A673 (cell line): ENCODE measurements at regions not wholly inside any gene's neighbourhood (a gene's known extent, or its start where the extent isn't known, plus 50 kb on each side); places are given as distances from the start of the nearest gene placed in this dataset.

Source experiments
- BruUV-seq: library from RNA; stranded (reverse); fragments of 400-500 nt; replicated peaks from 2 replicates; lab custom pipeline; 2021; lab: Mats Ljungman, UMichigan
- CTCF ChIA-PET: fragments of 300-600 bp; sonication (Branson Sonifier 250); formaldehyde crosslinking; loops from one replicate; lab custom pipeline; 2022; ENCODE audit warnings: antibody characterized with exemption; lab: Charles Lee
- POLR2A ChIA-PET: fragments of 300-600 bp; sonication (Branson Sonifier 250); formaldehyde crosslinking; loops from one replicate; lab custom pipeline; 2022; ENCODE audit warnings: antibody characterized with exemption; ENCODE audit not compliant: low non-redundant PET; lab: Charles Lee
- DNase-seq: peaks from one replicate; pipeline ENCODE4 v3.0.0-alpha.2; 2015; ENCODE audit warnings: low spot score
- H3K27ac ChIP-seq: fragments of 200-600 bp; sonication (generic); 2 replicates; pipeline ENCODE4 v1.5.1; 2016; ENCODE audit warnings: mixed run types, low read depth, mild to moderate bottlenecking, mixed read lengths, antibody characterized with exemption, low read length; ENCODE audit not compliant: poor library complexity, severe bottlenecking
- H3K27me3 ChIP-seq: fragments of 200-600 bp; sonication (generic); replicated peaks from 2 replicates; pipeline ENCODE4 v1.6.1; 2017; ENCODE audit warnings: mixed run types, low read depth, mild to moderate bottlenecking, mixed read lengths, antibody characterized with exemption, low read length; ENCODE audit not compliant: insufficient read depth, poor library complexity
- H3K36me3 ChIP-seq: fragments of 200-600 bp; sonication (generic); 2 replicates; pipeline ENCODE4 v1.6.1; 2016; ENCODE audit warnings: mixed run types, mild to moderate bottlenecking, mixed read lengths, antibody characterized with exemption, low read length; ENCODE audit not compliant: insufficient read depth, poor library complexity, severe bottlenecking
- H3K4me1 ChIP-seq: fragments of 200-600 bp; sonication (generic); 2 replicates; pipeline ENCODE4 v1.6.1; 2017; ENCODE audit warnings: mixed run types, mild to moderate bottlenecking, mixed read lengths, antibody characterized with exemption, low read length; ENCODE audit not compliant: insufficient read depth, poor library complexity, severe bottlenecking
- H3K4me3 ChIP-seq: fragments of 200-600 bp; sonication (generic); 2 replicates; pipeline ENCODE4 v1.5.1; 2016; ENCODE audit warnings: low read depth, mixed run types, mild to moderate bottlenecking, mixed read lengths, low read length; ENCODE audit not compliant: poor library complexity, severe bottlenecking
- H3K9me3 ChIP-seq: fragments of 200-600 bp; sonication (generic); 2 replicates; pipeline ENCODE4 v1.6.1; 2016; ENCODE audit warnings: mixed run types, low read depth, mild to moderate bottlenecking, mixed read lengths, antibody characterized with exemption, low read length; ENCODE audit not compliant: poor library complexity, severe bottlenecking
- EZH2 ChIP-seq: fragments of 200-600 bp; sonication (generic); IDR thresholded peaks from 2 replicates; pipeline ENCODE4 v1.6.1; 2017; ENCODE audit warnings: borderline replicate concordance, low read depth, mild to moderate bottlenecking, mixed read lengths, antibody characterized with exemption, low read length; ENCODE audit not compliant: poor library complexity, severe bottlenecking
- intact Hi-C: fragments of 100-400 bp; cut with micrococcal nuclease; formaldehyde crosslinking; loops from one replicate; pipeline ENCODE4 v1.10.0; 2022; ENCODE audit not compliant: unreplicated experiment
- TF ChIP-seq, protein P1 (sequence below): fragments of 300-800, 200-600 bp; sonication (generic); conservative IDR thresholded peaks from 2 replicates; pipeline ENCODE4 v1.5.1; 2017; ENCODE audit warnings: low read depth, mild to moderate bottlenecking, antibody characterized with exemption, low read length, moderate library complexity, mixed read lengths

DNA sequence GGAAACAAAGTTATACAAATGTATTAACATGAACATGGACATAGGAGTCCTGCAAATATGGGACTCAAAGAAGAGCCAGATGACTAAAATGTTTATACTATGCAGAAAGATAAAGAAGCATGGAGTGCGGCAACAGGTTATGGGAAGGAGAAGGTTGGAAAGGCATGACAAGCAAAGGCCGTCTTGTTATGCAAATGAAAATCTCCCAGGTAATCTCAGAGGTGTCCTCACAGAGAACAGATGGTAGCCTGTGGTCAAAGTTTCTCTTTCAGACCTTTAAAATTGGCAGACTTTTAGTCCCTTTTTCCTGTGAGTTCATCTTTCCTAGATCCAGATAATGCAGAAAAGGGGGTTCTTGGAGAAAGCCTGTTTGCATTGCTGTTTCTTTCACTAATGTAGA is 116.4 kb upstream of the BEND4 start:
- Histone ChIP-seq H3K27me3 (no peaks in the 10 kb centered on the region), H3K4me1 (no peaks in the 10 kb centered on the region), H3K9me3 (no peaks in the 10 kb centered on the region), H3K27ac (no peak overlapping the region), H3K4me3 (no peak overlapping the region), H3K36me3 (no peaks in the 10 kb centered on the region)
- intact Hi-C loops: no loop called here
- DNase-seq: no peak
- CTCF ChIA-PET: no interaction called here
- BruUV-seq: no TSS peak
- TF ChIP-seq EZH2: no peak
- TF ChIP-seq, protein P1, sequence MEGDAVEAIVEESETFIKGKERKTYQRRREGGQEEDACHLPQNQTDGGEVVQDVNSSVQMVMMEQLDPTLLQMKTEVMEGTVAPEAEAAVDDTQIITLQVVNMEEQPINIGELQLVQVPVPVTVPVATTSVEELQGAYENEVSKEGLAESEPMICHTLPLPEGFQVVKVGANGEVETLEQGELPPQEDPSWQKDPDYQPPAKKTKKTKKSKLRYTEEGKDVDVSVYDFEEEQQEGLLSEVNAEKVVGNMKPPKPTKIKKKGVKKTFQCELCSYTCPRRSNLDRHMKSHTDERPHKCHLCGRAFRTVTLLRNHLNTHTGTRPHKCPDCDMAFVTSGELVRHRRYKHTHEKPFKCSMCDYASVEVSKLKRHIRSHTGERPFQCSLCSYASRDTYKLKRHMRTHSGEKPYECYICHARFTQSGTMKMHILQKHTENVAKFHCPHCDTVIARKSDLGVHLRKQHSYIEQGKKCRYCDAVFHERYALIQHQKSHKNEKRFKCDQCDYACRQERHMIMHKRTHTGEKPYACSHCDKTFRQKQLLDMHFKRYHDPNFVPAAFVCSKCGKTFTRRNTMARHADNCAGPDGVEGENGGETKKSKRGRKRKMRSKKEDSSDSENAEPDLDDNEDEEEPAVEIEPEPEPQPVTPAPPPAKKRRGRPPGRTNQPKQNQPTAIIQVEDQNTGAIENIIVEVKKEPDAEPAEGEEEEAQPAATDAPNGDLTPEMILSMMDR: no peak
- POLR2A ChIA-PET: no interaction called here

DNA sequence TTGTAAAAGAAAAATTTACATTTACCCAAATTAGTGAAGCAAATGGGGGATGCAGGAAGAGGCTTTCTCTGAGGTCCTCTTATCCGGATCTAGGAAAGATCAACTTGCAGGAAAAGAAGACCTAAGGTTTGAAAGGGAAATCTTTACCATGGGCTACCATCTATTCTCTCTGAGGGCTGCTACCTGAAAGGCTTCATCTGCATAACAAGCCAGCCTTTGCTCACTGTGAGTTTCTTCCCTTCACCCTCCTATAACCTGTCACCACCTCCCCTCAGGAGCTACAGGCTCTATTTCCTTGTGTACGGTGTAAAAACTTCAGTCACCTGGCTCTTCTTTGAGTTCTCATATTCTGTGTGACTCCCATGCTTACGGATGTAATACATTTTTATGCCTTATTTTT is 118.6 kb upstream of the BEND4 start:
- no TSS peak for BruUV-seq
- H3K36me3 ChIP-seq: no peaks in the 10 kb centered on the region
- DNase-seq: no peak
- H3K4me1 ChIP-seq: no peaks in the 10 kb centered on the region
- intact Hi-C loops: no loop called here
- H3K9me3 ChIP-seq: no peaks in the 10 kb centered on the region
- ChIA-PET CTCF (interaction anchor here (0.7 kb wide), 1 partner anchor 200 kb away, joined by 3 read pairs; no protein-coding TSS in a partner anchor), POLR2A (no interaction called here)
- H3K27me3 ChIP-seq: no peaks in the 10 kb centered on the region
- H3K27ac ChIP-seq: no peak overlapping the region
- H3K4me3 ChIP-seq: no peak overlapping the region
- TF ChIP-seq, protein P1: no peak
- no peak for TF ChIP-seq EZH2

DNA sequence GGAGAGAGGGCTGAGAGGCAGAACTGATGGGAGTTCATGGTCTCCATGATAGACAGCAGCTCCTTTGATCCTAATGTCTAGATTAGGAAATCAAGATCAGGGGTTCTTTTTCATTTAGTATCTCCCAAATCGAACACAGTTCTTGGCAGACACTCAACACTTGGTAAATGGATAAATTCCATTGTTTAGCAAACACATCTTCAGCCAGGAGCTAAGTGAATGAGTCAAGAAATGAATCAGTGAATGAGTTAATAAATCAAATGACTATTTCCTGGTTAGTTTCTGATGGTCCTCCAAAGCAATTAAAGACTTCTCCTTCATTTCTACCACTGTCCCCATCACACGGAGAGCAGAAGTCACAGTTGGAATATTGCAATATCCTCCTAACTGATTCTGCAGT is 120.0 kb upstream of the SHISA3 start:
- intact Hi-C loops: no loop called here
- H3K36me3 ChIP-seq: no peaks in the 10 kb centered on the region
- no peak overlapping the region for H3K4me3 ChIP-seq
- H3K27me3 ChIP-seq: no peaks in the 10 kb centered on the region
- H3K4me1 ChIP-seq: no peaks in the 10 kb centered on the region
- TF ChIP-seq EZH2: no peak
- TF ChIP-seq, protein P1: no peak
- no TSS peak for BruUV-seq
- ChIA-PET CTCF (no interaction called here), POLR2A (no interaction called here)
- H3K27ac ChIP-seq: no peak overlapping the region
- DNase-seq: no peak
- H3K9me3 ChIP-seq: no peaks in the 10 kb centered on the region
